CD4-positive, alpha-beta memory T cell (primary cell): ENCODE measurements at regions not wholly inside any gene's neighbourhood (a gene's known extent, or its start where the extent isn't known, plus 50 kb on each side); places are given as distances from the start of the nearest gene placed in this dataset.

Experiments used
- CTCF ChIA-PET: fragments of 350-600 bp; sonication (Branson Sonifier 250); formaldehyde crosslinking; loops from one replicate; lab custom pipeline; 2021; ENCODE audit warnings: inconsistent platforms; ENCODE audit not compliant: partially characterized antibody; lab: Charles Lee
- POLR2A ChIA-PET: fragments of 350-600 bp; sonication (Branson Sonifier 250); formaldehyde crosslinking; loops from one replicate; lab custom pipeline; 2021; ENCODE audit not compliant: partially characterized antibody; lab: Charles Lee
- DNase-seq, 5 donors: peaks; one replicate each; pipeline versions ENCODE4 v3.0.0 to v3.0.0-alpha.2; 2020 to 2022; ENCODE audit warnings: mixed read lengths in 1 of 5
- H3K27ac ChIP-seq: one replicate; pipeline ENCODE4 v1.7.0; 2013; ENCODE audit warnings: low read depth, low read length
- H3K27me3 ChIP-seq: 2 replicates; pipeline ENCODE4 v1.7.0; 2013; ENCODE audit warnings: mild to moderate bottlenecking, low read length, moderate library complexity; ENCODE audit not compliant: insufficient read depth
- H3K36me3 ChIP-seq: 2 replicates; pipeline ENCODE4 v1.7.0; 2013; ENCODE audit warnings: mild to moderate bottlenecking, low read length, moderate library complexity; ENCODE audit not compliant: insufficient read depth
- H3K4me1 ChIP-seq: 2 replicates; pipeline ENCODE4 v1.7.0; 2013; ENCODE audit warnings: mild to moderate bottlenecking, low read length, moderate library complexity; ENCODE audit not compliant: insufficient read depth
- H3K4me3 ChIP-seq, 2 donors: one replicate each; pipeline ENCODE4 v1.7.0; 2013; ENCODE audit warnings: low read length in 2 of 2, mild to moderate bottlenecking in 1 of 2
- H3K9me3 ChIP-seq, 2 donors: one replicate each; pipeline ENCODE4 v1.7.0; 2013; ENCODE audit warnings: low read length in 2 of 2, control low read depth in 1 of 2; ENCODE audit not compliant: control insufficient read depth in 1 of 2
- H3K27ac Mint-ChIP-seq, 7 donors: one replicate each; pipeline ENCODE4 v1.8.0; 2020 to 2021; ENCODE audit warnings: mixed read lengths in 7 of 7, mild to moderate bottlenecking in 6 of 7, inconsistent platforms in 3 of 7, moderate library complexity in 3 of 7
- H3K27me3 Mint-ChIP-seq, 2 donors: one replicate each; pipeline ENCODE4 v1.8.0; 2020 to 2021; ENCODE audit warnings: mixed read lengths in 2 of 2
- H3K36me3 Mint-ChIP-seq, 2 donors: one replicate each; pipeline ENCODE4 v1.8.0; 2020 to 2021; ENCODE audit warnings: mixed read lengths in 2 of 2, inconsistent platforms in 1 of 2, mild to moderate bottlenecking in 1 of 2
- H3K4me1 Mint-ChIP-seq, 4 donors: one replicate each; pipeline ENCODE4 v1.8.0; 2020 to 2021; ENCODE audit warnings: mixed read lengths in 4 of 4, mild to moderate bottlenecking in 1 of 4
- H3K4me3 Mint-ChIP-seq, 8 donors: one replicate each; pipeline ENCODE4 v1.8.0; 2020 to 2021; ENCODE audit warnings: mixed read lengths in 8 of 8, mild to moderate bottlenecking in 7 of 8, moderate library complexity in 6 of 8, inconsistent platforms in 3 of 8
- H3K9me3 Mint-ChIP-seq, 8 donors: one replicate each; pipeline ENCODE4 v1.8.0; 2020 to 2021; ENCODE audit warnings: mixed read lengths in 8 of 8, mild to moderate bottlenecking in 5 of 8, inconsistent platforms in 3 of 8, moderate library complexity in 1 of 8
- intact Hi-C: fragments of 100-400 bp; cut with micrococcal nuclease; formaldehyde crosslinking; loops from one replicate; pipeline ENCODE4 v1.15.1; 2023

DNA sequence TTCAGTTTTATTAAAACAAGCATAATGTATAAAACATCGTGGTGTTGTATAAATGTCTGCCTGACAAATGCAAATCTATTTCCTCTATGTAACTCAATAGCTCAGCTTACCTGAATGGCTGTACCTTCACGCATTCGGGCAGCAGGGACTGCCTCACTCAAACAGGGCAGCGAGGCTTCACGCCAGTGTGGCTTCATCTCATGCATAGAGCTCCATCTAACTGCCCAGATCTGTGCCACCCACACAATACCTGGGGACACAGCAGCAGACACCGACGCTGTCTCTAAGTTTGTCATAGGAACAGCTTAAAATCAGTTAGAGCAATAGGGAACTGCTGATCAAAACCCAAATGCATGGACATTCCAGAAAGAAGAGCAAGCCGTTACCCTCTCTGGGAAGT is 182.8 kb upstream of the ANKRD30A start:
- POLR2A ChIA-PET, result no interaction called here
- Mint-ChIP-seq H3K4me3 (no peak overlapping the region), H3K36me3 (no peaks in the 10 kb centered on the region), H3K9me3 (peaks cover 0 to 10% (median 4%) of the 10 kb centered on the region in 8 donors), H3K27me3 (no peaks in the 10 kb centered on the region), H3K27ac (no peak overlapping the region), H3K4me1 (no peaks in the 10 kb centered on the region)
- no peaks in the 10 kb centered on the region for H3K4me1 ChIP-seq
- intact Hi-C loops, result no loop called here
- no peak for DNase-seq
- H3K36me3 ChIP-seq, result no peaks in the 10 kb centered on the region
- H3K27ac ChIP-seq, result no peak overlapping the region
- no peak overlapping the region for H3K4me3 ChIP-seq
- CTCF ChIA-PET, result no interaction called here
- no peaks in the 10 kb centered on the region for H3K27me3 ChIP-seq
- H3K9me3 ChIP-seq, result no peaks in the 10 kb centered on the region

DNA sequence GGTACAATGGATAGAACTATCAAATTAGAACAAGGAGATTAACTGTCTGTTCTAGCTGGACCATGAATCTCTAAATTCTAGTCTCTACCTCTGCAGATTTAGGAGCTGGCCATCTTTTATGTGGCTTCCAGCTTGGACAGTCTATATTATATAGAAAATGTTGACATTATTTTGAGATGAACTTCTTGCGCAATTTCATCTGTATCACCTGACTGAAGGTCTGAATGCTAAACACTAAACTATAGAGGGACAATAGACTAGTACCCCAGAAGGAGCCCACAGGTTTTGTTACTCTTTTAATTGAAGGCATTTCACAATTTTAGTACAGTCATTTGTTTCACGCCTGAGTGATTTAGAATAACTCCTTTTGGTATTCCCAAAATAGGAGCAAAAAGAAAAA is 222.4 kb upstream of the ANKRD30A start:
- H3K9me3 ChIP-seq, result no peaks in the 10 kb centered on the region
- POLR2A ChIA-PET, result no interaction called here
- intact Hi-C loops, result no loop called here

GRCh38 chr10:36899652-36900051 is 225.7 kb upstream of the ANKRD30A start:
- Histone ChIP-seq H3K9me3 (no peaks in the 10 kb centered on the region), H3K27me3 (no peaks in the 10 kb centered on the region), H3K4me3 (no peak overlapping the region), H3K27ac (no peak overlapping the region), H3K4me1 (no peaks in the 10 kb centered on the region), H3K36me3 (no peaks in the 10 kb centered on the region)
- DNase-seq, result no peak
- H3K36me3 Mint-ChIP-seq, result no peaks in the 10 kb centered on the region
- ChIA-PET POLR2A (no interaction called here), CTCF (no interaction called here)
- no peak overlapping the region for H3K27ac Mint-ChIP-seq
- H3K4me1 Mint-ChIP-seq, result no peaks in the 10 kb centered on the region
- H3K4me3 Mint-ChIP-seq, result no peak overlapping the region
- no peaks in the 10 kb centered on the region for H3K27me3 Mint-ChIP-seq
- H3K9me3 Mint-ChIP-seq, result peaks cover 0 to 9% (median 3%) of the 10 kb centered on the region in 8 donors
- intact Hi-C loops, result no loop called here

More for the DNA sequence above, 222.4 kb upstream of the ANKRD30A start:
- no peaks in the 10 kb centered on the region for H3K4me1 ChIP-seq
- DNase-seq, result no peak
- no peaks in the 10 kb centered on the region for H3K36me3 ChIP-seq
- Mint-ChIP-seq H3K4me1 (no peaks in the 10 kb centered on the region), H3K4me3 (no peak overlapping the region), H3K9me3 (peaks cover 0 to 6% (median 4%) of the 10 kb centered on the region in 8 donors), H3K27ac (no peak overlapping the region), H3K36me3 (no peaks in the 10 kb centered on the region), H3K27me3 (no peaks in the 10 kb centered on the region)
- no peaks in the 10 kb centered on the region for H3K27me3 ChIP-seq
- CTCF ChIA-PET, result interaction anchor here (1.4 kb wide), 1 partner anchor 30 kb away, joined by 3 read pairs; no protein-coding TSS in a partner anchor
- no peak overlapping the region for H3K4me3 ChIP-seq
- no peak overlapping the region for H3K27ac ChIP-seq

DNA sequence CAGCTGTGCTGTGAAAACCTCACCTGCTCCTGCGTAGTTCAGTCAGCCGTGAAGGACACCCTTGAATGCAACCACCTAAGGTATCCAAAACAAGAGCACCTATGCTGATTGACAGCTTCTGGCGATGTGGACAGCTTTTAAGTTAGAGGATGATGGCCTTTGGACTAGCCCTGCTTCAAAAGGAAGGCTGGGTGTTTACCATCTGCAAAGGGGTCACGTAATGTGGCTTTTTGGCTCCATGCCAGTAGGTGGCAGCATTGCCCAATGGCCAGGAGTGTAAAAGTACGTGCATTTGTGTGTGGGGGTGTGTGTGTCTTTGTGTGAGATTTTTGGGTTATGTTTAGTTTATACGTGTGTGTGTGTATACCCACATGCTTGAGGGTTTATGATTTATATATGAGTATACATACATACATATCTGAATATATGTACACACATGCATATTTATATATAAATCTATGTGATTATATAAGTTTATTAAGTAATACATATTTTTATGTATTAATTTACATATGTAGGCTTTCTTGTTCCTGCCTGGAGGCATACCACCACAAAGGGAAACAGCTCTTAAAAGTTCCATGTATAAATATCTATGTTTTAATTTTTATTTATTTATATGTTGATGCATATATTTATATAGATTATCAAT is 236.3 kb upstream of the ANKRD30A start:
- H3K27ac Mint-ChIP-seq, result no peak overlapping the region
- POLR2A ChIA-PET, result no interaction called here
- H3K36me3 Mint-ChIP-seq, result no peaks in the 10 kb centered on the region

GRCh38 chr10:36886303-36886891 is 239.0 kb upstream of the ANKRD30A start:
- no peak overlapping the region for H3K27ac Mint-ChIP-seq
- ChIA-PET CTCF (no interaction called here), POLR2A (no interaction called here)
- no peaks in the 10 kb centered on the region for H3K36me3 Mint-ChIP-seq
- Histone ChIP-seq H3K27ac (no peak overlapping the region), H3K9me3 (no peaks in the 10 kb centered on the region), H3K36me3 (no peaks in the 10 kb centered on the region), H3K4me3 (no peak overlapping the region), H3K27me3 (no peaks in the 10 kb centered on the region), H3K4me1 (no peaks in the 10 kb centered on the region)
- no peak overlapping the region for H3K4me3 Mint-ChIP-seq
- DNase-seq, result no peak
- intact Hi-C loops, result no loop called here
- H3K9me3 Mint-ChIP-seq, result no peaks in the 10 kb centered on the region
- no peaks in the 10 kb centered on the region for H3K4me1 Mint-ChIP-seq
- H3K27me3 Mint-ChIP-seq, result peaks cover 0 to 2% of the 10 kb centered on the region in 2 donors

More for the DNA sequence above, 236.3 kb upstream of the ANKRD30A start:
- Histone ChIP-seq H3K36me3 (no peaks in the 10 kb centered on the region), H3K9me3 (no peaks in the 10 kb centered on the region), H3K4me1 (no peaks in the 10 kb centered on the region), H3K4me3 (no peak overlapping the region), H3K27ac (no peak overlapping the region), H3K27me3 (no peaks in the 10 kb centered on the region)
- DNase-seq, result peak in 4 of 5 donors; percentile 8 to 17 (median 12)
- no peaks in the 10 kb centered on the region for H3K4me1 Mint-ChIP-seq
- intact Hi-C loops, result no loop called here
- no peaks in the 10 kb centered on the region for H3K9me3 Mint-ChIP-seq
- no peaks in the 10 kb centered on the region for H3K27me3 Mint-ChIP-seq
- CTCF ChIA-PET, result no interaction called here
- H3K4me3 Mint-ChIP-seq, result no peak overlapping the region

GRCh38 chr10:36885746-36886145 is 239.7 kb upstream of the ANKRD30A start:
- Mint-ChIP-seq H3K36me3 (no peaks in the 10 kb centered on the region), H3K27me3 (peaks cover 0 to 2% of the 10 kb centered on the region in 2 donors), H3K4me3 (no peak overlapping the region), H3K4me1 (no peaks in the 10 kb centered on the region), H3K27ac (no peak overlapping the region), H3K9me3 (no peaks in the 10 kb centered on the region)
- no peak overlapping the region for H3K4me3 ChIP-seq
- H3K27ac ChIP-seq, result no peak overlapping the region
- DNase-seq, result no peak
- H3K27me3 ChIP-seq, result no peaks in the 10 kb centered on the region
- POLR2A ChIA-PET, result no interaction called here
- no peaks in the 10 kb centered on the region for H3K9me3 ChIP-seq
- intact Hi-C loops, result no loop called here
- no peaks in the 10 kb centered on the region for H3K36me3 ChIP-seq
- H3K4me1 ChIP-seq, result no peaks in the 10 kb centered on the region
- CTCF ChIA-PET, result no interaction called here

GRCh38 chr10:36882781-36883180 is 242.6 kb upstream of the ANKRD30A start:
- intact Hi-C loops, result no loop called here
- no peaks in the 10 kb centered on the region for H3K36me3 ChIP-seq
- Mint-ChIP-seq H3K27ac (no peak overlapping the region), H3K4me3 (no peak overlapping the region), H3K9me3 (no peaks in the 10 kb centered on the region), H3K4me1 (no peaks in the 10 kb centered on the region), H3K36me3 (no peaks in the 10 kb centered on the region), H3K27me3 (peaks cover 0 to 2% of the 10 kb centered on the region in 2 donors)
- CTCF ChIA-PET, result no interaction called here
- no peak for DNase-seq
- H3K27ac ChIP-seq, result no peak overlapping the region
- no peaks in the 10 kb centered on the region for H3K27me3 ChIP-seq
- no peaks in the 10 kb centered on the region for H3K4me1 ChIP-seq
- H3K4me3 ChIP-seq, result no peak overlapping the region
- H3K9me3 ChIP-seq, result no peaks in the 10 kb centered on the region
- POLR2A ChIA-PET, result no interaction called here
